H9 (cell line): ENCODE measurements at regions not wholly inside any gene's neighbourhood (a gene's known extent, or its start where the extent isn't known, plus 50 kb on each side); places are given as distances from the start of the nearest gene placed in this dataset.

ENCODE experiments used
- DNase-seq: peaks from one replicate; pipeline ENCODE4 v3.0.0-alpha.2; 2017
- H2AFZ ChIP-seq: one replicate; pipeline ENCODE4 v1.6.1; 2013; ENCODE audit warnings: mild to moderate bottlenecking, low read length, control low read depth, moderate library complexity
- H2AK5ac ChIP-seq: 2 replicates; pipeline ENCODE4 v1.6.1; 2013; ENCODE audit warnings: low read length, control low read depth, mixed read lengths; ENCODE audit not compliant: insufficient read length
- H2BK120ac ChIP-seq: one replicate; pipeline ENCODE4 v1.6.1; 2013; ENCODE audit warnings: low read depth, mild to moderate bottlenecking, low read length, control low read depth, inconsistent platforms; ENCODE audit not compliant: poor library complexity, severe bottlenecking
- H2BK12ac ChIP-seq: 2 replicates; pipeline ENCODE4 v1.6.1; 2013; ENCODE audit warnings: low read length, control low read depth, mixed read lengths, low read depth; ENCODE audit not compliant: insufficient read length
- H2BK15ac ChIP-seq: 2 replicates; pipeline ENCODE4 v1.6.1; 2013; ENCODE audit warnings: low read depth, low read length, control low read depth
- H2BK20ac ChIP-seq: one replicate; pipeline ENCODE4 v1.6.1; 2013; ENCODE audit warnings: low read depth, mild to moderate bottlenecking, low read length, control low read depth, inconsistent platforms; ENCODE audit not compliant: poor library complexity, severe bottlenecking
- H2BK5ac ChIP-seq: 2 replicates; pipeline ENCODE4 v1.6.1; 2013; ENCODE audit warnings: low read length, control low read depth, mixed read lengths; ENCODE audit not compliant: insufficient read length
- H3K14ac ChIP-seq: 2 replicates; pipeline ENCODE4 v1.6.1; 2013; ENCODE audit warnings: low read length, control low read depth; ENCODE audit not compliant: insufficient read depth
- H3K18ac ChIP-seq: 2 replicates; pipeline ENCODE4 v1.6.1; 2013; ENCODE audit warnings: low read depth, mild to moderate bottlenecking, mixed read lengths, low read length, control low read depth; ENCODE audit not compliant: insufficient read length
- H3K23ac ChIP-seq: 2 replicates; pipeline ENCODE4 v1.6.1; 2013; ENCODE audit warnings: low read length, control low read depth, mixed read lengths, low read depth; ENCODE audit not compliant: insufficient read length
- H3K23me2 ChIP-seq: 2 replicates; pipeline ENCODE4 v1.6.1; 2013; ENCODE audit warnings: low read depth, mild to moderate bottlenecking, mixed read lengths, low read length, control low read depth; ENCODE audit not compliant: insufficient read length, poor library complexity, severe bottlenecking
- H3K27ac ChIP-seq: 2 replicates; pipeline ENCODE4 v1.5.1; 2013; ENCODE audit warnings: low read length, control low read depth, mixed read lengths, low read depth; ENCODE audit not compliant: insufficient read length
- H3K27me3 ChIP-seq: 2 replicates; pipeline ENCODE4 v1.6.1; 2013; ENCODE audit warnings: low read length, control low read depth, inconsistent platforms; ENCODE audit not compliant: insufficient read depth
- H3K4ac ChIP-seq: 2 replicates; pipeline ENCODE4 v1.6.1; 2013; ENCODE audit warnings: low read depth, mild to moderate bottlenecking, control low read depth, inconsistent platforms, low read length, moderate library complexity
- H3K4me1 ChIP-seq: 2 replicates; pipeline ENCODE4 v1.6.1; 2013; ENCODE audit warnings: low read length, control low read depth, inconsistent platforms; ENCODE audit not compliant: insufficient read depth
- H3K4me2 ChIP-seq: 2 replicates; pipeline ENCODE4 v1.6.1; 2013; ENCODE audit warnings: low read length, control low read depth, mixed read lengths; ENCODE audit not compliant: insufficient read length, insufficient read depth
- H3K56ac ChIP-seq: 2 replicates; pipeline ENCODE4 v1.6.1; 2013; ENCODE audit warnings: low read depth, mild to moderate bottlenecking, mixed read lengths, low read length, control low read depth; ENCODE audit not compliant: insufficient read length
- H3K79me1 ChIP-seq: 2 replicates; pipeline ENCODE4 v1.6.1; 2013; ENCODE audit warnings: low read depth, mild to moderate bottlenecking, moderate library complexity, low read length, control low read depth, inconsistent platforms; ENCODE audit not compliant: insufficient read depth, poor library complexity, severe bottlenecking
- H3K79me2 ChIP-seq: 2 replicates; pipeline ENCODE4 v1.6.1; 2013; ENCODE audit warnings: low read length, control low read depth, inconsistent platforms; ENCODE audit not compliant: insufficient read depth
- H3K9ac ChIP-seq: 2 replicates; pipeline ENCODE4 v1.6.1; 2013; ENCODE audit warnings: low read length, control low read depth, mixed read lengths; ENCODE audit not compliant: insufficient read length; ENCODE audit errors: extremely low read depth
- H3K9me3 ChIP-seq: one replicate; pipeline ENCODE4 v1.6.1; 2013; ENCODE audit warnings: low read depth, low read length, inconsistent platforms; ENCODE audit not compliant: control insufficient read depth
- H3T11ph ChIP-seq: one replicate; pipeline ENCODE4 v1.6.1; 2013; ENCODE audit warnings: mild to moderate bottlenecking, low read length, control low read depth, inconsistent platforms
- H4K20me1 ChIP-seq: one replicate; pipeline ENCODE4 v1.6.1; 2013; ENCODE audit not compliant: control insufficient read depth, insufficient read length, insufficient read depth
- H4K5ac ChIP-seq: 2 replicates; pipeline ENCODE4 v1.6.1; 2013; ENCODE audit warnings: low read depth, mild to moderate bottlenecking, mixed read lengths, low read length, control low read depth; ENCODE audit not compliant: insufficient read length
- H4K8ac ChIP-seq: replicated peaks from 2 replicates; pipeline ENCODE4 v1.6.1; 2013; ENCODE audit warnings: low read length, control low read depth, mixed read lengths, low read depth; ENCODE audit not compliant: insufficient read length
- H4K91ac ChIP-seq: 2 replicates; pipeline ENCODE4 v1.6.1; 2013; ENCODE audit warnings: low read depth, mild to moderate bottlenecking, moderate library complexity, mixed read lengths, low read length, control low read depth; ENCODE audit not compliant: insufficient read length
- H3K27ac Mint-ChIP-seq, 3 experiments: 2 replicates in 2 of 3; 3 replicates in 1 of 3; pipeline ENCODE4 v1.8.0; 2020 to 2021; ENCODE audit warnings: mixed read lengths in 3 of 3, mild to moderate bottlenecking in 1 of 3, moderate library complexity in 1 of 3
- H3K27me3 Mint-ChIP-seq: 2 replicates; pipeline ENCODE4 v1.8.0; 2021; ENCODE audit warnings: low read depth, mild to moderate bottlenecking, moderate library complexity, mixed read lengths
- H3K36me3 Mint-ChIP-seq, 3 experiments: 2 replicates in 2 of 3; 3 replicates in 1 of 3; pipeline ENCODE4 v1.8.0; 2020 to 2021; ENCODE audit warnings: low read depth in 3 of 3, mixed read lengths in 3 of 3; ENCODE audit not compliant: insufficient read depth in 1 of 3
- H3K4me1 Mint-ChIP-seq, 2 experiments: 2 replicates each; pipeline ENCODE4 v1.8.0; 2020; ENCODE audit warnings: mixed read lengths in 2 of 2
- H3K4me3 Mint-ChIP-seq, 2 experiments: 2 replicates in 1 of 2; 3 replicates in 1 of 2; pipeline ENCODE4 v1.8.0; 2020 to 2021; ENCODE audit warnings: mild to moderate bottlenecking in 2 of 2, mixed read lengths in 2 of 2, moderate library complexity in 1 of 2
- H3K9me3 Mint-ChIP-seq, 2 experiments: 2 replicates in 1 of 2; 3 replicates in 1 of 2; pipeline ENCODE4 v1.8.0; 2020; ENCODE audit warnings: mild to moderate bottlenecking in 2 of 2, mixed read lengths in 2 of 2, moderate library complexity in 1 of 2
- CTCF ChIP-seq: fragments of 200-600 bp; sonication (generic); conservative IDR thresholded peaks from 3 replicates; pipeline ENCODE4 v1.8.0; 2021; ENCODE audit warnings: antibody characterized with exemption, mild to moderate bottlenecking
- WGBS: extraction: QIAGEN DNeasy Blood & Tissue Kit; methylation state at CpG from one replicate; pipeline ENCODE4 v1.1.7; 2013; ENCODE audit warnings: missing lambda C conversion rate, low lambda C conversion rate, mixed read lengths; ENCODE audit not compliant: insufficient read length; ENCODE audit errors: extremely low coverage; 5-methylcytosine and 5-hydroxymethylcytosine counted together

- H3K27ac ChIP-seq, result no peak overlapping the region
- H3K36me3 Mint-ChIP-seq, result no peaks in the 10 kb centered on the region; a peak in 1 of 7 replicates
- H3K4me1 ChIP-seq, result no peaks in the 10 kb centered on the region
- TF ChIP-seq CTCF, result no peak
- no peak overlapping the region for H3K56ac ChIP-seq
- no peaks in the 10 kb centered on the region for H3K27me3 ChIP-seq
- H2BK15ac ChIP-seq, result no peak overlapping the region
- no peaks in the 10 kb centered on the region for H3K9me3 ChIP-seq
- no peak overlapping the region for H2BK5ac ChIP-seq
- peaks cover 3 to 6% of the 10 kb centered on the region in 2 experiments; a peak in 4 of 5 replicates for H3K9me3 Mint-ChIP-seq
- H3K79me1 ChIP-seq, result no peaks in the 10 kb centered on the region
- no peak overlapping the region for H4K8ac ChIP-seq
- no peaks in the 10 kb centered on the region for H3K79me2 ChIP-seq
- no peak overlapping the region for H4K5ac ChIP-seq
- H3K4me1 Mint-ChIP-seq, result peaks cover 4 to 5% of the 10 kb centered on the region in 2 experiments; a peak in 3 of 4 replicates
- no peaks in the 10 kb centered on the region for H3K23me2 ChIP-seq
- no peaks in the 10 kb centered on the region for H4K20me1 ChIP-seq
- H2BK20ac ChIP-seq, result no peak overlapping the region
- no peak overlapping the region for H2AFZ ChIP-seq
- no peak overlapping the region for H3K14ac ChIP-seq
- no peak overlapping the region for H3K4me3 Mint-ChIP-seq
- no peak overlapping the region for H3K9ac ChIP-seq
- H3K18ac ChIP-seq, result no peak overlapping the region
- no peak overlapping the region for H3K4me2 ChIP-seq
- H2BK12ac ChIP-seq, result no peak overlapping the region
- H3K27ac Mint-ChIP-seq, result no peak overlapping the region
- no peak overlapping the region for H3T11ph ChIP-seq
- H3K27me3 Mint-ChIP-seq, result peaks cover 7% of the 10 kb centered on the region
- no peak for DNase-seq
- H3K23ac ChIP-seq, result no peak overlapping the region
- no peak overlapping the region for H2AK5ac ChIP-seq
- no peak overlapping the region for H2BK120ac ChIP-seq
- no peak overlapping the region for H4K91ac ChIP-seq
- WGBS, result no CpG with 5 or more reads among the region's 13 CpGs
- H3K4ac ChIP-seq, result no peak overlapping the region
These were observed 376.2 kb downstream of the IRX2 start for GRCh38 chr5:2375291-2375690.
